SJCRH30 (cell line): ENCODE measurements at regions not wholly inside any gene's neighbourhood (a gene's known extent, or its start where the extent isn't known, plus 50 kb on each side); places are given as distances from the start of the nearest gene placed in this dataset.
A peak's percentile ranks its signal among the peaks of the same experiment; 100 is the strongest.

Source experiments
- DNase-seq, 2 experiments: peaks; one replicate each; pipeline ENCODE4 v3.0.0-alpha.2; 2015 to 2020
- H3K27ac ChIP-seq: fragments of 250-450 bp; sonication (Bioruptor Pico); 2 replicates; pipeline ENCODE4 v1.5.1; 2020; ENCODE audit warnings: mild to moderate bottlenecking, moderate library complexity
- H3K27me3 ChIP-seq: fragments of 250-450 bp; sonication (Bioruptor Pico); 2 replicates; pipeline ENCODE4 v1.5.1; 2020; ENCODE audit warnings: mild to moderate bottlenecking, moderate library complexity
- H3K36me3 ChIP-seq: fragments of 250-450 bp; sonication (Bioruptor Pico); 2 replicates; pipeline ENCODE4 v1.5.1; 2020; ENCODE audit warnings: mild to moderate bottlenecking, moderate library complexity
- H3K4me1 ChIP-seq: fragments of 250-450 bp; sonication (Bioruptor Pico); 2 replicates; pipeline ENCODE4 v1.5.1; 2020; ENCODE audit warnings: mild to moderate bottlenecking, moderate library complexity
- H3K4me3 ChIP-seq: fragments of 250-450 bp; sonication (Bioruptor Pico); 2 replicates; pipeline ENCODE4 v1.5.1; 2020; ENCODE audit warnings: mild to moderate bottlenecking, moderate library complexity
- H3K9me3 ChIP-seq: fragments of 250-450 bp; sonication (Bioruptor Pico); replicated peaks from 2 replicates; pipeline ENCODE4 v1.5.1; 2020; ENCODE audit warnings: mild to moderate bottlenecking, moderate library complexity

DNA sequence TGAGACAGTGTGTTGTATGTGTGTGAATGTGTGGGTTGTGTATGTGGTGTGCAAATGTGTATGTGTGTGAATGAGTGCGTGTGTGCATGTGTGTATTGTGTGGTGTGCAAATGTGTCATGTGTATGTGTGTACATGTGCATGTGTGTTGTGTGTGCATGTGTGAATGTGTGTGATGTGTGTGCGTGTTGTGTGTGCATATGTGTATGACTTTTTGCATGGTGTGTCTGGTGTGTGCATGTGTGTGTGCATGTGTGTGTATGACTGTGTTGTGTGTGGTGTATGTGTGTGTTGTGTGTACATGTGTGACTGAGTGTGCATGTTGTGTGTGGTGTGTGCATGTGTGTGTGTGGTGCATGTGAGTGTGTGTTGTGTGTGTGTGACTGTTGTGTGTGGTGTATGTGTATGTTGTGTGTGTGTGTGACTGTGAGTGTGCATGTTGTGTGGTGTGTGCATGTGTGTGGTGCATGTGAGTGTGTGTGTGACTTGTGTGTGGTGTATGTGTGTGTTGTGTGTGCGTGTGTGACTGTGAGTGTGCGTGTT lies 268.3 kb downstream of the DCDC2C start:
- Histone ChIP-seq H3K27me3 (no peaks in the 10 kb centered on the region), H3K9me3 (peaks cover 3% of the 10 kb centered on the region), H3K4me1 (no peaks in the 10 kb centered on the region), H3K4me3 (no peak overlapping the region), H3K36me3 (no peaks in the 10 kb centered on the region), H3K27ac (no peak overlapping the region)
- DNase-seq, result no peak

DNA sequence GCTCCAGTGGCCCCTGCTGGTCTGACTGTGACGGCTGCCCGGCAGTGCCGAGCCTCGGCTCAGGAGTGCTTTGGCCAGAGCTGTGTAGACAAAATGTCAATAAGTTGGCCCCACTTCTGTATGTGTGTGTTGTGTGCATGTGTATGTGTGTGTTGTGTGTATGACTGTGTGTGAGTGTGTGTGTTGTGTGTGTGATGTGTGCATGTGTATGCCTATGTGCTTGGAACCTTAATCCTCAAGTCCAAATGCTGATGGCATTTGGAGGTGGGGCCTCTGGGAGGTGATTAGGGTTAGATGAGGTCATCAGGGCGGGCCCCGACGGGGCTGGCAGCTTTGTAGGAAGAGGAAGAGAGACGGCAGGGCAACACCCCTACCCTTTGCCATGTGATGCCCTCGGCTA lies 269.0 kb downstream of the DCDC2C start:
- Histone ChIP-seq H3K4me3 (no peak overlapping the region), H3K9me3 (peaks cover 3% of the 10 kb centered on the region), H3K27me3 (no peaks in the 10 kb centered on the region), H3K27ac (no peak overlapping the region), H3K4me1 (peaks cover 3% of the 10 kb centered on the region; the same call in 1 of the 2 replicates), H3K36me3 (no peaks in the 10 kb centered on the region)
- DNase-seq, result no peak

DNA sequence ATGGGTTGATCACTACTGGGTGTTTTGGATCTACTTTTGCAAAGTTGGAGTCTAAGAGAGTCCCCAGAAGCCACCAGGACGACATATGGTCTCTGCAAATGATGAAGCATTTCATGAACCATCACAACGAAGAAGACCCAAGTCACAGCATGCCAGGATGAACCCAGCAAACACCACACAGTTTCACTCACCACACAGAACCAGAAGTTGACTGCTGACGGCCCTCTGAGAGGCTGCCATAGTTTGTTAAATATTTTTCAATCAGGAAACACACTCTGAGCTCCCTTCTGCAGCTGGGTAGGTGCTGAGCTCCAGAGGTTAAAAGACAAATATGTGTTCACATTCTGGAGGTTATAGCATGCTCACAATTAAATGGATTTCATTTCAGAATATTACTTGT lies 271.4 kb downstream of the DCDC2C start:
- no peaks in the 10 kb centered on the region for H3K36me3 ChIP-seq
- H3K4me3 ChIP-seq, result no peak overlapping the region
- H3K9me3 ChIP-seq, result peaks cover 3% of the 10 kb centered on the region
- H3K4me1 ChIP-seq, result peaks cover 5% of the 10 kb centered on the region; the same call in 1 of the 2 replicates
- H3K27me3 ChIP-seq, result no peaks in the 10 kb centered on the region
- no peak overlapping the region for H3K27ac ChIP-seq
- DNase-seq, result no peak

DNA sequence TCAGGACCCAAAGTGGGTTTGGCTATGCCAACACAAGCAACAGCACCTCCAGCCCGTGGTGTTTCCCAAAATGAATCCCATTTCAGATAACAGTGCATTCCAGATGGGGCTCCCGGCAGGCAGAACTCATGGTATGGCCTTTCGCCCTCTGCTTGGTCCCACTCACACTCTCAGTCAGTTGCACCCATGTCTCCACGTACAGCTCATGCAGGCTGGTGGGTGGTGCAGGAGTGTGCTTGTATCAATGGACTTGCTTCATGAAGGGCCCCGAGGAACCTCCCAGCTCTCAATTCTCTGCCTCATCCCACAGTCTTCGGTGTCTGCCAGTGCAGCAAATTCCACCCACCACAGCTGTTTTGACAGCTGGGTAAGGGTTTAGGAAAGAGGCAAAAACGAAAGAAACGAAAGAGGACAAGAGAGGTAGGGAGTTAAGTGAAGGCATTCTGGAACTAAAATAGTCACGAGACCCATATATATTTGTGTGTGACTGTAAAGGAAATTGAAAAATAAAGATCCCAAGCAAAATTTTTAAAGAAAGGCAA lies 278.1 kb downstream of the DCDC2C start:
- Histone ChIP-seq H3K4me1 (peaks cover 5% of the 10 kb centered on the region; the same call in 1 of the 2 replicates), H3K27me3 (no peaks in the 10 kb centered on the region), H3K9me3 (no peaks in the 10 kb centered on the region), H3K27ac (no peak overlapping the region), H3K36me3 (no peaks in the 10 kb centered on the region), H3K4me3 (no peak overlapping the region)
- peak; percentile 20 to 47 for DNase-seq

DNA sequence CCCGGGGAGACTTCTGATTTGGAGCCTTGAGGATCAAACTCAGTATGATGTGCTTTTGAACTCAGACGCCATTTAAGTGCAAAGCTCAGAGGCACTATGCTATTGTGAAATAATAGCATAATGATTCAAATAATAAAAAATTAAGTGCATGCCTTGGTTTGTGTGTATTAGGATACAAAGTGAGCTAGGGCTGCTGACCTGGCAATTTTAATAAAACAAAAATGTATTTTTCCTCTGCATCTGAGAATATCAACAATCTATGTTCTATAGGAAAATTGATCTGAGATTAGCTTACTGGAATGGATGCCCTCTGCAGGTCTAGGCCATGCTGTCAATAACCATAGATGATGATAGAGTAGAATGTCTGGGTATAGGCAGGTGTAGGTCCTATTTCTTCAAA lies 278.8 kb downstream of the DCDC2C start:
- Histone ChIP-seq H3K36me3 (no peaks in the 10 kb centered on the region), H3K27me3 (no peaks in the 10 kb centered on the region), H3K4me3 (no peak overlapping the region), H3K27ac (no peak overlapping the region), H3K9me3 (no peaks in the 10 kb centered on the region), H3K4me1 (peaks cover 4% of the 10 kb centered on the region; the same call in 1 of the 2 replicates)
- DNase-seq, result no peak

DNA sequence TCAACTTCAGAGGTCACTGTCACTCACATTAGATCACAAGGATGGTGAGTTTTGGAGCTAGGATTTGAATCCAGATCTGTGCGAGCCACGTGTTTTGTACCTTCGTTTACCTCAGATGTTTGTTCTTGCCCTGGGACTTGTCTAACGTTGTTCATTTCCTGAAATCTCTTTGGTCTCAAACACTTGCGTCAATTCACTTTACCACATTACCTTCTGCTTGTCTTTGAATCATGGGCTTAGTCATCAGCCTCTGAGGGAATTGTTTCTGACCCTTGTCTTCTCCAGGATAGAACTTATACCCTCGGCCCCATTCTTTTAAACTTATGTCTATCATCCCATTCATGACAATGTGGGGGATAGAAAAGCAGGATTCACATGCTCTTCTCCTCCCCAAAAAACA lies 282.7 kb downstream of the DCDC2C start:
- H3K4me3 ChIP-seq, result no peak overlapping the region
- H3K9me3 ChIP-seq, result no peaks in the 10 kb centered on the region
- DNase-seq, result no peak

DNA sequence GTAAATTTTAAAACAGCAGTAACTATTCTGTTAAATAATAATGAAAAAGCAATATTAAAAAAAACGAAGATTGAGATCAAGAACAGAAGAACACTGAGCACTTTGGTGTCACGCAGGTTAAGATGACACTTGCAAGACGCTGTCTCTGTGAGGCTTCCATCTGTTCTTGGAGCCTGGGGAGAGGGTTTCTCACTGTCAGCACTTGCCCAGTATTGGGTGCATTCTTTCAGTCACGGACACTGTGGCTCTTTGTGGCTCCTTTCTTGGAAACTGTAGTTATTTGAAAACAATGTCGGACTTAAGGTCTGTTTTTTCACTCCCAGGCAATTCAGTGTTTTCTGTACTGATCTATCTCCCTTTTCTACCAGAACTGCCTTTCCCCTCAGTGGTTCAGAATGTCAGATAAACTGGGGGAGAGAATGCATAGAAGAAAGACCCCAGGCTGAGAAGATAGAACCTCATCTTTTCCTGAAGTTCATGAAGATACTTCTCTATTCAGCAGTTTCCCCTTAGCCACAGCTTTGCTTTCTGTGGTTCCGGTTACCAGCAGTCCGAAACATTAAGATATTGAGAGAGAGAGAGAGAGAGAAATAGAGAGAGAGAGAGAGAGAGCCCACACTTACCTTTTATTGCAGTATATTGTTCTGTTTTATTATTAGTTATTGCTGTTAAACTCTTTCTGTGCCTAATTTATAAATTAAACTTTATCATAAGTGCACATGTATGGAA lies 283.3 kb downstream of the DCDC2C start:
- no peaks in the 10 kb centered on the region for H3K9me3 ChIP-seq

More for the DNA sequence above, 282.7 kb downstream of the DCDC2C start:
- Histone ChIP-seq H3K27me3 (no peaks in the 10 kb centered on the region), H3K36me3 (no peaks in the 10 kb centered on the region), H3K27ac (no peak overlapping the region), H3K4me1 (no peaks in the 10 kb centered on the region)

DNA sequence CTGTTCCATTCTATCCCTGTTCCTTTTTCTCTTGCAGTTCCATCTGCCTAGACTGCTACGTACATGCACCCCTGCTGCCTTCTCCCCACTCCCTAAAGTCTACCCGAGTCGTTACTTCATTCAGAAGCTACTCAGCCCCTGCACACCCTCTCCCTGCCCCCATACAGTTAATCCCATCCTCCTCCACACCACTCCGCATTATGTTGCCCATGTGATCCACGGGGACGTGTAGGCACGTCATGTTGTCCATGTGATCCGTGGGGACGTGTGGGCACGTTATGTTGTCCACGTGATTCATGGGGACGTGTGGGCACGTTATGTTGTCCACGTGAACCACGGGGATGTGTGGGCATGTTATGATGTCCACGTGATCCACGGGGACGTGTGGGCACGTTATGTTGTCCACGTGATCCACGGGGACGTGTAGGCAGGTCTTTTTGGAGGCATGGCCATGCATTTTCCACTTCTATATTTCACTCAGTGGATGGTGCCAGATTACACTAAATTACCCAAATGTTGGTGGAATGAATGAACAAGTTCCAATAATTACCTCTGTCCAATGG lies 299.5 kb downstream of the DCDC2C start:
- no peak for DNase-seq
- H3K4me3 ChIP-seq, result no peak overlapping the region
- H3K27me3 ChIP-seq, result no peaks in the 10 kb centered on the region
- H3K36me3 ChIP-seq, result no peaks in the 10 kb centered on the region
- H3K4me1 ChIP-seq, result no peaks in the 10 kb centered on the region
- H3K27ac ChIP-seq, result no peak overlapping the region
- H3K9me3 ChIP-seq, result no peaks in the 10 kb centered on the region

More for the DNA sequence above, 283.3 kb downstream of the DCDC2C start:
- DNase-seq, result no peak
- no peaks in the 10 kb centered on the region for H3K36me3 ChIP-seq
- no peaks in the 10 kb centered on the region for H3K27me3 ChIP-seq
- no peaks in the 10 kb centered on the region for H3K4me1 ChIP-seq
- no peak overlapping the region for H3K4me3 ChIP-seq
- no peak overlapping the region for H3K27ac ChIP-seq

DNA sequence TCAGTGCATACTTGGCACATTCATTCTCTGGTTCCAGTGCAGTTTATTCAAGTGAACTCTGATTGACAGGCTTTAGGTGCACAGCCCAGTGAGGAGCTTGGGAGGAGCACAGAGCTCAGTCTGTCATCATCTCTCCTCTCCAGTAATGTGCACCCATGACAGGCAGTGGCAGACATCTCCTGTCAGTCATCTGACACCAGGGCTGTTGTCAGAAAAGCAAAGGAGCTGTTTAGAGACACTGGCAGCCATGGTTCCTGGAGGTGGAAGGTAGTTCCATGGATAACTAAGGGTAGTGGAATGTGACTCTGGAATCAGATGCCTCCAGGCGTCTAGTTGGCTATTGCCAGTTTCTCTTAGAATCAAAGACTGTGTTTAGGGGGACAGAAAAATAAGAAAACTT lies 308.8 kb downstream of the DCDC2C start:
- Histone ChIP-seq H3K27ac (no peak overlapping the region), H3K36me3 (no peaks in the 10 kb centered on the region), H3K4me3 (no peak overlapping the region), H3K9me3 (no peaks in the 10 kb centered on the region), H3K27me3 (no peaks in the 10 kb centered on the region), H3K4me1 (no peaks in the 10 kb centered on the region)
- DNase-seq, result peak in 1 of 2 experiments; percentile 14

DNA sequence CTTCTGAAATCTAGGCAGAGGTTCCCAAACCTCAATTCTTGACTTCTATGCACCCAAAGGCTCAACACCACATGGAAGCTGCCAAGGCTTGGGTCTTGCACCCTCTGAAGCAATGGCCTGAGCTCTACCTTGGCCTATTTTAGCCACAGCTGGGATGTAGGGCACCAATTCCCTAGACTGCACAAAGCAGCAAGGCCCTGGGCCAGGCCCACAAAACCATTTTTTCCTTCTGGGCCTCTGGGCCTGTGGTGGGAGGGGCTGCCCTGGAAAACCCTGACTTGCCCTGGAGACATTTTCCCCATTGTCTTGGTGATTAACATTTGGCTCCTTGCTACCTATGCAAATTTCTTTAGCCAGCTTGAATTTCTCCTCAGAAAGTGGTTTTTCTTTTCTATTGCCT lies 315.2 kb downstream of the DCDC2C start:
- Histone ChIP-seq H3K4me1 (no peaks in the 10 kb centered on the region), H3K4me3 (no peak overlapping the region), H3K27ac (no peak overlapping the region), H3K36me3 (no peaks in the 10 kb centered on the region), H3K27me3 (no peaks in the 10 kb centered on the region), H3K9me3 (no peaks in the 10 kb centered on the region)
- DNase-seq, result no peak

DNA sequence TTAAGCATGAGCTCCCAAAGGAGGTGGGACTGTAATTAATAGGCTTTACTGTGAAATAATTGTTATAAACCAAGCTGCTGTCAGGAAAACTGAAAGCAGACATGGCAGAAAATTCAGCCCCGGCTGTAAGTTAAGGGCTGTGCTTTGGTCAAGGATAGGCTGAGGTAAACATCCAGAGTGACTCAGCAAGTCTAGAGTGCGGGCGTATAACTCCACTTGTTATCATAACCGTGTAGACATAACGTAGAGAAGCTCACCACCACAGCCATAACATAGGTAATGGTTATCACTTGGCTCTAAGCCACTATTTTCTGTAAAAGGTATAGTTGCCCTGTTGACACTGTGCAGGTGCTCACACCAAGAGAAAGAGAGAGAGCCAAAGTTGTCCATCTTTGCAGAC lies 316.8 kb downstream of the DCDC2C start:
- no peaks in the 10 kb centered on the region for H3K36me3 ChIP-seq
- DNase-seq, result no peak

DNA sequence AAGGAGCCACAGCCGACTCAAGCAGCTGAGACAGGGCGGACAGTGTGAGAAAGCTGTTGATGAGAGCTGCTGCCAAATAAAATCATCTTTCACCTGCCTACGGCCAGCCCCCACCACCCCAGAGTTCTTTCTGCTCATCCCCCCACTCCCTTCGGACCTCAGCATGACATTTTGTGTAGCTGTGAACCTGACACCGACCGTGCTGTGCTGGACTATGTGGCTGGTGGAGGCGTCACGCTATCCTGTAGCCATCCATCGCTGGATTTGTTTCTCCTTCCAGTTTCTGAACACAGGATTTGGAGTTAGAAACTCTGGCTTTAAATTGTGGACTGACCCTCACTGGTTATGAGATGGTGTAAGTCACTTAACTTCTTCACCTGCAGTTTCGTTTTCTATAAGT lies 317.3 kb downstream of the DCDC2C start:
- Histone ChIP-seq H3K9me3 (no peaks in the 10 kb centered on the region), H3K4me3 (no peak overlapping the region), H3K4me1 (no peaks in the 10 kb centered on the region), H3K27me3 (no peaks in the 10 kb centered on the region), H3K36me3 (no peaks in the 10 kb centered on the region), H3K27ac (no peak overlapping the region)
- no peak for DNase-seq

More for the DNA sequence above, 316.8 kb downstream of the DCDC2C start:
- H3K27ac ChIP-seq, result no peak overlapping the region
- H3K4me1 ChIP-seq, result no peaks in the 10 kb centered on the region
- H3K27me3 ChIP-seq, result no peaks in the 10 kb centered on the region
- no peaks in the 10 kb centered on the region for H3K9me3 ChIP-seq
- H3K4me3 ChIP-seq, result no peak overlapping the region

DNA sequence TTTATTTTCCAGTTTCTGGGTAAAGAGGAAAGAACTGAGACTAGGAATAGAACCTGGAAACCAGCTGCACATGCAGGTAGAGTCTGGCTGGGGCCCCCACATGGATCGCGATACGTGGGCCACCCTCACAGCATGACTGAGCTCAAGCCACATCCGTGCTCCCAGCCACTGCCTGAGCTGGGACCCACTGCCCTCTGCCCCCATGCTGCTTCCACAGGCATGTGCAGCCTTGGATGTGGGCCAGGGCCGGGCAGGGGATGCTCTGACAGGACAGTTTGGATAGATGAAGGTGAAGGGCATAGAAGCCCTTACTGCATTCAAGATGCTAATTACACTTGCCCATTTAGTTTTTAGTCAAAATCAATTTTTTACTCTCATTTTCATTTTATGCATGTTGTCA lies 321.2 kb downstream of the DCDC2C start:
- no peaks in the 10 kb centered on the region for H3K36me3 ChIP-seq
- no peaks in the 10 kb centered on the region for H3K4me1 ChIP-seq
- DNase-seq, result no peak
- no peak overlapping the region for H3K4me3 ChIP-seq
- H3K27me3 ChIP-seq, result 0 out of 2 replicates have a peak, but pooled peaks cover 6% of the 10 kb centered on the region
- no peaks in the 10 kb centered on the region for H3K9me3 ChIP-seq
- H3K27ac ChIP-seq, result no peak overlapping the region

DNA sequence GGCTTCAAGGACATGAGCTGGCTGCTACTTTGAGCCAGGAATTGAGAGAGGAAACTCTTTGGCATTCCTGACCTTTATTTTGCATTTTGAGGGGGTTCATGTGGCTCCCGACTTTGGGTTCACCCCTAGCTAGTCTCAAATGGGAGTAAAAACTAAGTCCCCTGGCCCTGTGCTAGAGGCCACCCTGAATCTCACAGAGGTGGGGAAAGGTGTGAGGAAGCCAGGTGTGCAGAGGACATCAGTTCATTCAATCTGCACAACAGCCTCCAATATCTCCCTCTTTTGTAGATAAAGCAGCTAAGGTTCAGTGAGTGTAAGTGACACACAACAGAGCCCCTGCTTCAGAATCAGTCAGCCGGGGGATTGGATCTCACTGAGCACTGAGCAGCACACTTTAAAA lies 325.7 kb downstream of the DCDC2C start:
- DNase-seq, result no peak
- no peaks in the 10 kb centered on the region for H3K4me1 ChIP-seq
- H3K27ac ChIP-seq, result no peak overlapping the region
- 0 out of 2 replicates have a peak, but pooled peaks cover 6% of the 10 kb centered on the region for H3K27me3 ChIP-seq
- H3K9me3 ChIP-seq, result no peaks in the 10 kb centered on the region
- H3K4me3 ChIP-seq, result no peak overlapping the region
- no peaks in the 10 kb centered on the region for H3K36me3 ChIP-seq

DNA sequence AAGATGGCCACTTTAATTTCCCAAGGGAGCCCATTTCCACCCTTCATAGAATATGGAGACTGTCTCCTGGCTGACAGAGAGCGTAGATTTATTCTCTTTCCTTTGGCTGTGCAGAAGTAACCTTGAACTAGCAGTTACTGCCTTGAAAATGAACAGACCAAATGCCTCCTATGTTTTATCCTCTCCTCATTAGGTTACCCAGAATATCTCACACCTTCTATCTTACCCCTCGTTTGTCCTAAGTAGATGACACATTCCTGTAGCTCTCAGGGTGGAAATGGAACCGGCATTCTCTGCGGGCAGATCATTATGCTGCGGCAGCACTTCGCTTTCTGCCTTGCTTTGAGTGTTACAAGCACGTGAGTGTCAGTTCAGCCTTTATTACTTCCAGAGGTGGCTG lies 336.5 kb downstream of the DCDC2C start:
- Histone ChIP-seq H3K27me3 (no peaks in the 10 kb centered on the region), H3K9me3 (no peaks in the 10 kb centered on the region), H3K4me1 (no peaks in the 10 kb centered on the region), H3K27ac (no peak overlapping the region), H3K36me3 (no peaks in the 10 kb centered on the region), H3K4me3 (no peak overlapping the region)
- no peak for DNase-seq
